Mammary epithelial cell (primary cell): ENCODE measurements at regions not wholly inside any gene's neighbourhood (a gene's known extent, or its start where the extent isn't known, plus 50 kb on each side); places are given as distances from the start of the nearest gene placed in this dataset.

Experiments
- CTCF ChIP-seq, 2 donors: IDR thresholded peaks in 1 of 2; conservative IDR thresholded peaks in 1 of 2; 2 replicates each; pipeline ENCODE4 v1.5.1; 2011 to 2012; ENCODE audit warnings: inconsistent platforms in 2 of 2, low read length in 2 of 2, mild to moderate bottlenecking in 2 of 2, control low read depth in 1 of 2, low read depth in 1 of 2; ENCODE audit not compliant: insufficient read depth in 1 of 2; ENCODE audit errors: extremely low read depth in 1 of 2
- EZH2 ChIP-seq: IDR thresholded peaks from 2 replicates; pipeline ENCODE4 v1.6.1; 2012; ENCODE audit warnings: low read length, inconsistent platforms, borderline replicate concordance

- TF ChIP-seq CTCF (conservative IDR thresholded peaks at IDR 0.05 in 1 of 2, IDR thresholded peaks at IDR 0.05 in 1 of 2; ENCODE audit: extremely low read depth in 1 of 2, insufficient read depth in 1 of 2, low read depth in 1 of 2, low read length in 2 of 2) (no peak), EZH2 (no peak)
These were observed 139.6 kb upstream of the EEPD1 start for GRCh38 chr7:36013246-36014014.
